ENCODE measurements at regions not wholly inside any gene's neighbourhood (a gene's known extent, or its start where the extent isn't known, plus 50 kb on each side); places are given as distances from the start of the nearest gene placed in this dataset.
A peak's percentile ranks its signal among the peaks of the same experiment; 100 is the strongest.

DNA sequence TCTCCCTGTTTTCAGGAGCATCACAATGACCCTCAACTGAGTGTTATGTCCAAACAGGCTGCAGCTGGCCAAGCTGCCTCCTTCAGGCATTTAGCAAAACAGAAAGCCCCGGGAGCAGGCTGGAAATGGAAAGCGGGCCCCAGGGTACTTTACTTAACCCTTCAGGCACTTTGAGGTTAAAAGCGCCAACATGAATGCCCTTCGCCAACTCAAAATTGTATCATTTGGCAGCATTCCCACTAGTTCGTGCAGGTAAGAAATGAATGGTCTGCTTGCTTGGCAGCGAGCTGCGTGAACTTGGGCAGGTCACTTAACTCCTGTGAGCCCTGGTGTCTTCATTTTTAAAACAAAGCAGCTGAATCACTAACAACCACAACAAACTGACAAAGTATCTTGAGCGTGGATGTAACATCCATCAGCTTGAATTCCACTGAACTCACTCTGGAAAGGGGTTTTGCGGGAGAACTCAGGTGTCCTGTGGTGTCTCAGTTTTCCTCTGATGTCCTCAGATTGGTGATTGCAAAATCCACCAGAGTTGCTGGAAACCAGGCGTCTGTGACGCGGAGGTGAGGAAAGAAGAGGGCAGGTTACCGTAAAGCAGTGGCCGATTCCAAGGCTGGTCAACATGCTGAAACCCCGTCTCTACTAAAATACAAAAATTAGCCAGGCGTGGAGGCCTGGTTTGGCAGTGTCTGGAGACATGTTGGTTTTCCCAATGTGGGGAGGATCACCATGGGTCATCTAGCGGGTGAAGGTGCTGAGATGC is 118.8 kb upstream of the ZNF217 start:
- no peak overlapping the region for H3K4me3 ChIP-seq (ENCODE audit: low read depth in 1 of 2, low read length in 2 of 2)
- no peaks in the 10 kb centered on the region for H3K9me3 ChIP-seq (ENCODE audit: control insufficient read depth in 1 of 2, low read length in 2 of 2)

DNA sequence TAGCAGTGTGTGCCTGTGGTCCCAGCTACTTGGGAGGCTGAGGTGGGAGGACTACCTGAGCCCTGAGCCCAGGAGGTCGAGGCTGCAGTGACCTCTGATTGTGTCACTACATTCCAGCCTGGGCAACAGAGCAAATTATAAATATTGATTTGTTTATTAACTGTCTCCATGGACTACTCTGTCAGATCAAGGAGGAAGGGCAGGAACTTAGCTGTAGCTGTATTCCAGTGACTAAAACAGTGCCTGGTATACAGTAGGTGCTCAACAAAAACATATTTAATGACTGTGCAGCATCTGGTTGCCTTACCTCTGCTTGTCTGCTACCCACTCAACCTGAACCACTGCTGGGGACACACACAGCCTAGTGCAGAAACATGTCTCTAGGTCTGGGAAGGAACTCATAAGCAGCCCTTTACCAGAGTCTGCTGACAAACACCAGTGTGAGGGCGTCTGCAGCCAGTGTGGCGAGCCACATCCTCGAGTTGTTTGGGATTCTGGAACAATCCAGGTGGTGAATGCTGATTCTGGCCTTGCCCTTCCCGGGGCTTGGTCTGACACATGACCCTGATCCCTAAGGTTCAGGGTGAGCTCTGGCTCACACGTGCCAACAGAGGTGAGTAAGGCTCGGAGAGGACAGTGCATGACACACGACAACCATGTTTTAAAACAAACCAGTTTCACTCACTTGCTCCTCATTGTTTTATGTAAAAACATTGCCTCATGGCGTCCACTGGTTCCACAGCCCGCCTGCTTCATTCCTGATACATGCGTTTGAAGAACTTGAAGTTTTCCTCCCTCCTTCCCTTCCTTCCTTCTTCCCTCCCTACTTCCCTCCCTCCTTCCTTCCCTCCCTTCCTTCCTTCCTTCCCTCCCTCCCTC is 117.9 kb upstream of the ZNF217 start:
- no peaks in the 10 kb centered on the region for H3K27me3 ChIP-seq (ENCODE audit: control insufficient read depth in 1 of 2, insufficient read depth in 2 of 2, low read length in 2 of 2)
- no peaks in the 10 kb centered on the region for H3K9me3 ChIP-seq (ENCODE audit: control insufficient read depth in 1 of 2, low read length in 2 of 2)
- H3K36me3 ChIP-seq (ENCODE audit: control insufficient read depth in 1 of 2, insufficient read depth in 2 of 2, low read length in 2 of 2): no peaks in the 10 kb centered on the region
- H3K4me3 ChIP-seq (ENCODE audit: low read depth in 1 of 2, low read length in 2 of 2): no peak overlapping the region
- H3K27ac ChIP-seq (ENCODE audit: low read depth, low read length): no peak overlapping the region
- H3K4me1 ChIP-seq (ENCODE audit: control insufficient read depth in 1 of 2, insufficient read depth in 2 of 2, low read length in 2 of 2): peaks cover 18 to 20% of the 10 kb centered on the region in 2 donors
- H3K9ac ChIP-seq (ENCODE audit: low read depth in 1 of 2, low read length in 2 of 2): no peak overlapping the region

More for the DNA sequence above, 118.8 kb upstream of the ZNF217 start:
- no peak overlapping the region for H3K27ac ChIP-seq (ENCODE audit: low read depth, low read length)
- no peak overlapping the region for H3K9ac ChIP-seq (ENCODE audit: low read depth in 1 of 2, low read length in 2 of 2)
- H3K36me3 ChIP-seq (ENCODE audit: control insufficient read depth in 1 of 2, insufficient read depth in 2 of 2, low read length in 2 of 2): no peaks in the 10 kb centered on the region
- peaks cover 10 to 12% of the 10 kb centered on the region in 2 donors for H3K4me1 ChIP-seq (ENCODE audit: control insufficient read depth in 1 of 2, insufficient read depth in 2 of 2, low read length in 2 of 2)
- H3K27me3 ChIP-seq (ENCODE audit: control insufficient read depth in 1 of 2, insufficient read depth in 2 of 2, low read length in 2 of 2): no peaks in the 10 kb centered on the region

DNA sequence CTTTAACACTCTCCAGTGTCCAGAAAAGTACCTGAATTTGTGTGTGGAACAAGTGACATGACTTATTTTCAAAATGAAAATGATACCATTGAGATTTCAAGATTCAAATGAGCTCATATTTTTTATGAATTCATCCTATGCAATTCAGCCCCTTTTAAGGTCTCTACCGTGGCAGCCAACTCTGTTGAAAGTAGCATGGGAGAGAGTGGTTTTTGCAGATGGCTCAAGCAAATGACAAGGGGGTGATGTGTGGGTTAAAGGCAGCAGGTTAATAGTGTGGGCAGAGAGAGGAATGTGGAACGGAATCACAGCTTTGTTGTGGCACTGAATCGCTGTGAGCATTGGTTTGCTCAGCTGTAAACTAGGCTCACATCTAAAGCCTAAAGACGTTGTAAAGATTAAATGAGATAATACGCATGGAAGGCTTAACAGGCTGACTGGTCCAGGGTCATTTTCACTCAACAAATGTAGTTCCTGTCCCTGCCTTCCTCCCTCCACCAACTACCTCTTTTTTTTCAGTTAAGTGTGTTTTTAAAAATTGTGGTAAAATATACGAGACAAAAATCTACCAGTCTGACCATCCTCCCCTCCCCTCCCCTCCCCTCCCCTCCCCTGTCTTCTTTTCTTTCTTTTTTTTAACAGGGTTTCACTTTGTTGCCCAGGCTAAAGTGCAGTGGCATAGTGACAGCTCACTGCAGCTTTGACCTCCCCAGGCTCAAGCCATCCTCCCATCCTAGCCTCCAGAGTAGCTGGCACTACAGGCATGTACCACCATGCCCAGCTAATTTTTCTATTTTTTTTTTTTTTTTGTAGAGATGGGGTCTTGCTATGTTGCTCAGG is 114.7 kb upstream of the ZNF217 start:
- Histone ChIP-seq H3K9ac (ENCODE audit: low read depth in 1 of 2, low read length in 2 of 2) (no peak overlapping the region), H3K4me1 (ENCODE audit: control insufficient read depth in 1 of 2, insufficient read depth in 2 of 2, low read length in 2 of 2) (peaks cover 23 to 25% of the 10 kb centered on the region in 2 donors), H3K27me3 (ENCODE audit: control insufficient read depth in 1 of 2, insufficient read depth in 2 of 2, low read length in 2 of 2) (no peaks in the 10 kb centered on the region), H3K27ac (ENCODE audit: low read depth, low read length) (no peak overlapping the region), H3K36me3 (ENCODE audit: control insufficient read depth in 1 of 2, insufficient read depth in 2 of 2, low read length in 2 of 2) (no peaks in the 10 kb centered on the region), H3K4me3 (ENCODE audit: low read depth in 1 of 2, low read length in 2 of 2) (peak overlapping the region in 1 of 2 donors; percentile 2), H3K9me3 (ENCODE audit: control insufficient read depth in 1 of 2, low read length in 2 of 2) (no peaks in the 10 kb centered on the region)

DNA sequence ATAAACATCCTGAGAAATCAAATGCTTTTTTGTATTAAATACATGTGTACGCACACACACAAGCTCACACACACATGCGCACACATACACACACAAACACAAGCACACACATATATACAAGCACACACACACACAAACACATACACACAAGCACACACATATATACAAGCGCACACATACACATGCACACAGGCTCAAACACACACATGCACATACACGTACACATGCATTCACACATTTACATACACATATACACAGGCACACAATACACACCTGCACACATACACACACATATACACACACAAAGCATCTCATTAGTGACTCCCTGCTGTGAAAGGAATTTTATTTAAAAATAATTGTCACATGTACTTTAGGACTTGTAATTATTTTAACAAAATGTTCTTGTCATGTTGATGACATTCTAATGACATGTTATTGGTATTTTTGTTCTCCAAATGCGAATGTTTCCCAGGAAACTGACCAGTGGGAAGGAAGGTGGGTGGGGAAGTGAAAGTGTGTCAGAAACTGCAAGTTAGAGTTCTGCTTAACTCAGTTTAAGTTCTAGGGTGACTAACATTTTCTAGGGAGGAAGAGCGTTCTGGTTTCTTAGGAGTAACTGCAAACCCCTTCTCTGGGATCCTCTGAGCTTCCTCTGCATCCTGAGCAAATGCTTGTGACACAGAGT is 113.9 kb upstream of the ZNF217 start:
- H3K36me3 ChIP-seq (ENCODE audit: control insufficient read depth in 1 of 2, insufficient read depth in 2 of 2, low read length in 2 of 2): no peaks in the 10 kb centered on the region
- no peak overlapping the region for H3K4me3 ChIP-seq (ENCODE audit: low read depth in 1 of 2, low read length in 2 of 2)
- no peaks in the 10 kb centered on the region for H3K9me3 ChIP-seq (ENCODE audit: control insufficient read depth in 1 of 2, low read length in 2 of 2)
- peaks cover 23 to 25% of the 10 kb centered on the region in 2 donors for H3K4me1 ChIP-seq (ENCODE audit: control insufficient read depth in 1 of 2, insufficient read depth in 2 of 2, low read length in 2 of 2)
- no peaks in the 10 kb centered on the region for H3K27me3 ChIP-seq (ENCODE audit: control insufficient read depth in 1 of 2, insufficient read depth in 2 of 2, low read length in 2 of 2)
- H3K27ac ChIP-seq (ENCODE audit: low read depth, low read length): no peak overlapping the region
- no peak overlapping the region for H3K9ac ChIP-seq (ENCODE audit: low read depth in 1 of 2, low read length in 2 of 2)

DNA sequence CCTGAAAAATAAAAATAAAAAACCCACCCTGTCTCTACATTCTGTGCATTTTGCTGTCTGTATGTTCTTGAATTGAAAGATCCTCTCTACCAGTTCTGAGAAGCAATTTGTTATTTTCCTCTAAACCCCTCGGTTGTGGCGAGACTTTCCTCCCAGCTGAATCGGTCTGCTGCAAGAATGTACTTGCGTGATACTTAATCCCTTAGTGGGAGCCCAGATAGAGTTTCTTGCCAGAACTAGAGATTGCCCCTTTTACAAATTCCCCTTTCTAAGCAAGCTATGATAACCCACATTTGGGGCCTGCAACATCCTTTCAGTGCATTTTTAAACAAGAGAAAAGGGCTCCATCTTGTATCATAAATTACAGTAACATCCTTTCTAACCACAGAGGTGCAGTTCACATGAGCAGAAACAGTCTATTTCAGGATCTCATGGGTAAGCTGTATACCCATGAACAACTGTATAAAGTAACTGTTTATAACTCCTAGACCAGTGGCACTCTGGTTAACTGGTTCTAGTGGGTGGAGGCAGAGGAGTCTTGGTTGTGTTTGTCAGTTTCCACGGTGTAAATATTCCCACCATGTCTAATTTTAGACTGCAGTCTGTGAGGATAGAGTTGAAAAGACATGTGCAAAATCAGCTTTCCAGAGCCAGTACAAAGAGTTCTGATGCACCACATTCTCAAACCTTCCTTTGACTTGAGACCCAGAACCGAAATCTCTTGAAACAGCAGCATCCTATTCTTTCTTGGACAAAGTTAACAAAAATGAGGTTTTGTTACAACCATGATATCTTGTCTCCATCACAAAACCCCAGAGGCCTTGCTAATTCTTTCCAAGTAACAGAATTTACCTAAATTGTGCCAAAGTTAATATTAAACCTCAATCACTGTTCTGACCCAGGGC is 113.1 kb upstream of the ZNF217 start:
- Histone ChIP-seq H3K27me3 (ENCODE audit: control insufficient read depth in 1 of 2, insufficient read depth in 2 of 2, low read length in 2 of 2) (no peaks in the 10 kb centered on the region), H3K4me1 (ENCODE audit: control insufficient read depth in 1 of 2, insufficient read depth in 2 of 2, low read length in 2 of 2) (peaks cover 23 to 25% of the 10 kb centered on the region in 2 donors), H3K36me3 (ENCODE audit: control insufficient read depth in 1 of 2, insufficient read depth in 2 of 2, low read length in 2 of 2) (no peaks in the 10 kb centered on the region), H3K9ac (ENCODE audit: low read depth in 1 of 2, low read length in 2 of 2) (no peak overlapping the region), H3K4me3 (ENCODE audit: low read depth in 1 of 2, low read length in 2 of 2) (no peak overlapping the region), H3K9me3 (ENCODE audit: control insufficient read depth in 1 of 2, low read length in 2 of 2) (no peaks in the 10 kb centered on the region), H3K27ac (ENCODE audit: low read depth, low read length) (no peak overlapping the region)

DNA sequence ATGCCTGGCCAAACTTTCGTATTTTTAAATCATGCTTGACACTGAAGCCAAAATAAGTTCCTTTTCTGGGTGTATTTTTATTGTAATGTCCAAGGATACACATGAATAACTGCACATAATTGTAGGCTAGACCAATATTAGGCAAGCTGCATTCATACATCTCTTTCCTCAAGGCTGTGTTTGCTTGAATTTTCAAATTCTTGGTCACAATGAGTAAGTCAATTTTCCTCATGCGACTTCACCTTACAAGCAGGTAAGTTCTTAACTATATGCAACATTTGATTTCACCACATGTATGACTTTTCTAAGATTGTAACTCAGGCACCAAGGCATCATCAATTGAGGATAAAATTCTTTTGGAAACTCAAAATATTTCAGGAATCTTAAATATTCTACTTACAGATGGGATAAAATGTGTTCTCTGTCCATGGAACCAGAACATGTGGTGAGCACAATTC is 112.4 kb upstream of the ZNF217 start:
- Histone ChIP-seq H3K9ac (ENCODE audit: low read depth in 1 of 2, low read length in 2 of 2) (no peak overlapping the region), H3K27ac (ENCODE audit: low read depth, low read length) (no peak overlapping the region), H3K36me3 (ENCODE audit: control insufficient read depth in 1 of 2, insufficient read depth in 2 of 2, low read length in 2 of 2) (no peaks in the 10 kb centered on the region), H3K4me1 (ENCODE audit: control insufficient read depth in 1 of 2, insufficient read depth in 2 of 2, low read length in 2 of 2) (peaks cover 20 to 25% of the 10 kb centered on the region in 2 donors), H3K27me3 (ENCODE audit: control insufficient read depth in 1 of 2, insufficient read depth in 2 of 2, low read length in 2 of 2) (no peaks in the 10 kb centered on the region), H3K4me3 (ENCODE audit: low read depth in 1 of 2, low read length in 2 of 2) (no peak overlapping the region), H3K9me3 (ENCODE audit: control insufficient read depth in 1 of 2, low read length in 2 of 2) (no peaks in the 10 kb centered on the region)

DNA sequence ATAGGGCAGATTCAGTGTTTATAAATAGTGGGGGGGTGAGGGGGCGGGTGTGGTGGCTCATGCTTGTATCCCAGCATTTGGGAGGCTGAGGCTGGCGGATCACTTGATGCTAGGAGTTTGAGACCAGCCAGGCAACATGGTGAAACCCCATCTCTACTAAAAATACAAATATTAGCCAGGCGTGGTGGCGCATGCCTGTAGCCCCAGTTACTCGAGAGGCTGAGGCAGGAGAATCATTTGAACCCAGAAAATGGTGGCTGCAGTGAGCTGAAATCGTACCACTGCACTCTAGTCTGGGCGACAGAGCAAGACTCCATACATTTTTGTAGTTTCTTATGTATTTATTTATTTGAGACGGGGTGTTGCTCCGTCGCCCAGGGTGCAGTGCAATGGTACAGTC is 109.0 kb upstream of the ZNF217 start:
- Histone ChIP-seq H3K9me3 (ENCODE audit: control insufficient read depth in 1 of 2, low read length in 2 of 2) (no peaks in the 10 kb centered on the region), H3K9ac (ENCODE audit: low read depth in 1 of 2, low read length in 2 of 2) (no peak overlapping the region), H3K36me3 (ENCODE audit: control insufficient read depth in 1 of 2, insufficient read depth in 2 of 2, low read length in 2 of 2) (no peaks in the 10 kb centered on the region), H3K4me3 (ENCODE audit: low read depth in 1 of 2, low read length in 2 of 2) (no peak overlapping the region), H3K27me3 (ENCODE audit: control insufficient read depth in 1 of 2, insufficient read depth in 2 of 2, low read length in 2 of 2) (no peaks in the 10 kb centered on the region), H3K27ac (ENCODE audit: low read depth, low read length) (no peak overlapping the region), H3K4me1 (ENCODE audit: control insufficient read depth in 1 of 2, insufficient read depth in 2 of 2, low read length in 2 of 2) (peaks cover 14 to 23% of the 10 kb centered on the region in 2 donors)

DNA sequence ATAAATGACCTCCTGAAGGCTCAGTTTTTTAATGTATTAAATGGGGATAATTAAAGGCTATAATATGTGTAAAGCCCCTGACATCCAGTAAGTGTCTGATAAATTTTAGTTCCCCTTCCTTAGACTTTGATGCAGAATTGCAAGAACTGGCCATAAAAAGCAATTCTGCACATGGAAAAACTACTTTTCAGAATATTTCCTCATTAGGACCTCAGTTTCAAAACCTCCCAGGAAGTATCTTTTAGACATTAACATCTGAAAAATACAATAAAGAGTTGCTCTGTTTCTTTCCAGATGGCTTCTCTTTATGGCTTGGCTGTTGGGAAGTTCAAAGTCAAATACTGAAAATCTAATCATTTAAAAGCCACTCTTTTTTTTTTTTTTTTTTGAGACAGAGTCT is 106.3 kb upstream of the ZNF217 start:
- Histone ChIP-seq H3K9me3 (ENCODE audit: control insufficient read depth in 1 of 2, low read length in 2 of 2) (no peaks in the 10 kb centered on the region), H3K4me3 (ENCODE audit: low read depth in 1 of 2, low read length in 2 of 2) (no peak overlapping the region)

More for the DNA sequence above, 106.3 kb upstream of the ZNF217 start:
- Histone ChIP-seq H3K27me3 (ENCODE audit: control insufficient read depth in 1 of 2, insufficient read depth in 2 of 2, low read length in 2 of 2) (no peaks in the 10 kb centered on the region), H3K9ac (ENCODE audit: low read depth in 1 of 2, low read length in 2 of 2) (no peak overlapping the region), H3K36me3 (ENCODE audit: control insufficient read depth in 1 of 2, insufficient read depth in 2 of 2, low read length in 2 of 2) (no peaks in the 10 kb centered on the region), H3K4me1 (ENCODE audit: control insufficient read depth in 1 of 2, insufficient read depth in 2 of 2, low read length in 2 of 2) (peaks cover 0 to 6% of the 10 kb centered on the region in 2 donors), H3K27ac (ENCODE audit: low read depth, low read length) (no peak overlapping the region)

Data from duodenal mucosa (tissue), 2 donors.